Progenitor cell of endocrine pancreas (in vitro differentiated cells): ENCODE measurements at regions not wholly inside any gene's neighbourhood (a gene's known extent, or its start where the extent isn't known, plus 50 kb on each side); places are given as distances from the start of the nearest gene placed in this dataset.
A peak's percentile ranks its signal among the peaks of the same experiment; 100 is the strongest.

Source experiments
- DNase-seq: peaks from one replicate; pipeline ENCODE4 v3.0.0; 2021; ENCODE audit warnings: low spot score; ENCODE audit not compliant: unreplicated experiment
- H3K27ac Mint-ChIP-seq: 2 replicates; pipeline ENCODE4 v1.8.0; 2021; ENCODE audit warnings: mild to moderate bottlenecking, moderate library complexity, mixed read lengths
- H3K27me3 Mint-ChIP-seq: 2 replicates; pipeline ENCODE4 v1.8.0; 2021; ENCODE audit warnings: mixed read lengths
- H3K36me3 Mint-ChIP-seq: 2 replicates; pipeline ENCODE4 v1.8.0; 2022; ENCODE audit warnings: mixed read lengths; ENCODE audit not compliant: insufficient read depth
- H3K4me1 Mint-ChIP-seq: 2 replicates; pipeline ENCODE4 v1.8.0; 2021; ENCODE audit warnings: low read depth, mixed read lengths
- H3K4me3 Mint-ChIP-seq: 2 replicates; pipeline ENCODE4 v1.8.0; 2021; ENCODE audit warnings: low read depth, mild to moderate bottlenecking, moderate library complexity, mixed read lengths
- H3K9me3 Mint-ChIP-seq: 2 replicates; pipeline ENCODE4 v1.8.0; 2021; ENCODE audit warnings: low read depth, mixed read lengths
- CTCF ChIP-seq: fragments of 200-600 bp; sonication (generic); IDR thresholded peaks from one replicate; pipeline ENCODE4 v1.5.0; 2021; ENCODE audit warnings: antibody characterized with exemption, mild to moderate bottlenecking; ENCODE audit not compliant: unreplicated experiment

DNA sequence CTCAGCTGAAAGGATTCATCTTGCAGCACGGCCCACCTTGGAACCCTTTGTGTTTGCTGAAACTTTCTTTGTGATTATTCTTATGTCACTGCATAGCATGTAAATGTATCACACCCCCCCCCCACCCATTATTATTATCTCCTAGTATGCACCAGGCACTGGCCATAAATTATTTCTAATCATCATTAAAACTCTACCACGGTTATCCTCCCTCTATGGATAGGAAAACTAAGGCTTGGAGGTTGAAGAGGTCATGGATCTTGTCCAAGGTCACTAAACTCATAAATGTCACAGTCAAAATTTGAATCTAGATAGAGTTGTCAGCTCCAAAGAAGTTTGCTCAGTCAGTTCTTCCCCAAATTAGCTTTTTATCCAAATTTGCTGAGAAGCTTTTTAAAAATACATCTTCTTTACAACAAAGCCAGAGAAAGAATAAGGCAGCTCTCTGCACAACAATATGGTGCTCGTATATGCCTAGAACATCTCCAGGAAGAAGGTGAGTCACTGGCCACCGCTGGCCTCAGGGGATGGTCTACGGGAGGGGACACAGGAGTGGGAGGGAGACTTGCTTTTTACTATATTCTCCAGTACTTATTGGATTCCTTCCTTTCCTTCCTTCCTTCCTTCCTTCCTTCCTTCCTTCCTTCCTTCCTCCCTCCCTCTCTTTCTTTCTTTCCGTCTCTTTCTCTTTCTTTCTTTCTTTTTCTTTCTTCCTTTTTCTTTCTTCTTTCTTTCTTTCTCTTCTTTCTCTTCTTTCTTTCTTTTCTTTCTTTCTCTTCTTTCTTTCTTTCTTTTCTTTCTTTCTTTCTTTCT, 134.5 kb downstream of the VEGFA start:
- H3K4me1 Mint-ChIP-seq, result peaks cover 16% of the 10 kb centered on the region
- no peaks in the 10 kb centered on the region for H3K27me3 Mint-ChIP-seq
- no peaks in the 10 kb centered on the region for H3K36me3 Mint-ChIP-seq
- H3K27ac Mint-ChIP-seq, result no peak overlapping the region
- TF ChIP-seq CTCF, result no peak
- no peak overlapping the region for H3K4me3 Mint-ChIP-seq
- H3K9me3 Mint-ChIP-seq, result no peaks in the 10 kb centered on the region
- no peak for DNase-seq

DNA sequence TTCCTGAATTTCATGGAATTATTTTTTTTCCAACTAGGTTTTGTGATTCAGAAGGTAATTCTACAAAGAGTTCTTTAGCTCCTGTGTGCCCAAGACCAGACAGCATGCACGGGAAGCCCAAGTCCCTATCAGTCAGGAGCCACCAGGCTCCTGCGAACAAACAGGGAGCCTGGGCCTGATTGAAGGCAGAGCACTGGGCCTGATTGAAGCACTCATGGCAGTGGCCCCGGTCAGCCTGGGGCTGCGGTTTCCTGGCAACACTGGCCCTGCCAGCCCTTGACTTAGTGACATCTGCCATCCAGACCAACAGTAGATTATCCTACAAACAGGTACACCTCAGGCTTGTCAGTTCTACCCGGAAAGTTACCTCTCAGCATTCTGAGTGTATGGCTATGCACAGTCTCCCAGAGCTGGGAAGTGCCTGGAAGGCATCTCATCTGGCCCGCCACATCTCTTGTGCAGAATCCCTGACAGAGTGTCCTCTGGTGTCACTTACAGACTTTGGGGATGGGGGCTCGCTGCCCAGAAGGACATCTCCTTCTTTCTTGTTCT, 133.8 kb downstream of the VEGFA start:
- Mint-ChIP-seq H3K9me3 (no peaks in the 10 kb centered on the region), H3K27me3 (no peaks in the 10 kb centered on the region), H3K27ac (peak overlapping the region; percentile 59), H3K4me3 (no peak overlapping the region), H3K4me1 (peaks cover 16% of the 10 kb centered on the region), H3K36me3 (no peaks in the 10 kb centered on the region)
- DNase-seq, result no peak
- no peak for TF ChIP-seq CTCF

GRCh38 chr6:43901733-43902230, 131.8 kb downstream of the VEGFA start:
- Mint-ChIP-seq H3K9me3 (no peaks in the 10 kb centered on the region), H3K27ac (peak overlapping the region; percentile 71), H3K4me1 (peaks cover 16% of the 10 kb centered on the region), H3K27me3 (no peaks in the 10 kb centered on the region), H3K4me3 (no peak overlapping the region), H3K36me3 (no peaks in the 10 kb centered on the region)
- DNase-seq, result no peak
- no peak for TF ChIP-seq CTCF

- no peaks in the 10 kb centered on the region for H3K36me3 Mint-ChIP-seq
These were observed 131.1 kb downstream of the VEGFA start for GRCh38 chr6:43900916-43901732.

More at GRCh38 chr6:43900916-43901732, 131.1 kb downstream of the VEGFA start:
- no peak for DNase-seq
- Mint-ChIP-seq H3K9me3 (no peaks in the 10 kb centered on the region), H3K4me1 (peaks cover 16% of the 10 kb centered on the region), H3K4me3 (no peak overlapping the region), H3K27me3 (no peaks in the 10 kb centered on the region), H3K27ac (peak overlapping the region; percentile 38)
- no peak for TF ChIP-seq CTCF
